B cell (primary cell): ENCODE measurements at regions not wholly inside any gene's neighbourhood (a gene's known extent, or its start where the extent isn't known, plus 50 kb on each side); places are given as distances from the start of the nearest gene placed in this dataset.

Source experiments
- ATAC-seq: fragments of 200-7000 bp; cut with Tn5 transposase; one replicate; pipeline ENCODE4 v1.10.0; 2021; ENCODE audit warnings: low read depth, mild to moderate bottlenecking, moderate number of reproducible peaks, moderate library complexity
- CTCF ChIA-PET: fragments of 350-600 bp; sonication (Branson Sonifier 250); formaldehyde crosslinking; loops from one replicate; lab custom pipeline; 2021; ENCODE audit warnings: antibody characterized with exemption, inconsistent platforms; lab: Charles Lee
- POLR2A ChIA-PET: fragments of 350-600 bp; sonication (Branson Sonifier 250); formaldehyde crosslinking; loops from one replicate; lab custom pipeline; 2021; ENCODE audit warnings: antibody characterized with exemption; lab: Charles Lee
- DNase-seq: peaks from one replicate; pipeline ENCODE4 v3.0.0; 2013
- H2AFZ ChIP-seq: 2 replicates; pipeline ENCODE4 v1.6.1; 2012; ENCODE audit warnings: mild to moderate bottlenecking, low read depth, low read length; ENCODE audit not compliant: insufficient read depth, poor library complexity, severe bottlenecking
- H3K27ac ChIP-seq, 2 donors: 1 replicate in 1 of 2; 2 replicates in 1 of 2; pipeline ENCODE4 v1.5.1; 2012 to 2013; ENCODE audit warnings: low read length in 2 of 2, mild to moderate bottlenecking in 2 of 2, moderate library complexity in 1 of 2
- H3K27me3 ChIP-seq, 4 experiments: fragments of 200-600 bp in 1 of 4; sonication (generic) in 1 of 4; replicated peaks in 1 of 4; 1 replicate in 2 of 4; 2 replicates in 2 of 4; pipeline versions ENCODE4 v1.6.1 to v1.7.0; 2013 to 2016; ENCODE audit warnings: low read length in 3 of 4, mild to moderate bottlenecking in 2 of 4, mixed read lengths in 1 of 4, moderate library complexity in 1 of 4; ENCODE audit not compliant: insufficient read depth in 4 of 4, control insufficient read depth in 3 of 4; ENCODE audit errors: control extremely low read depth in 1 of 4
- H3K36me3 ChIP-seq, 2 experiments: replicated peaks in 1 of 2; 1 replicate in 1 of 2; 2 replicates in 1 of 2; pipeline versions ENCODE4 v1.6.1 to v1.7.1; 2013; ENCODE audit warnings: low read length in 1 of 2; ENCODE audit not compliant: insufficient read depth in 2 of 2, control insufficient read depth in 1 of 2; ENCODE audit errors: control extremely low read depth in 1 of 2, extremely low read depth in 1 of 2
- H3K4me1 ChIP-seq, 2 donors: fragments of 200-600 bp in 1 of 2; sonication (generic) in 1 of 2; 1 replicate in 1 of 2; 2 replicates in 1 of 2; pipeline versions ENCODE4 v1.5.1 to v1.6.1; 2013 to 2017; ENCODE audit warnings: low read length in 2 of 2; ENCODE audit not compliant: control insufficient read depth in 2 of 2, insufficient read depth in 2 of 2
- H3K4me2 ChIP-seq: replicated peaks from 2 replicates; pipeline ENCODE3; 2012; ENCODE audit warnings: mild to moderate bottlenecking, low read depth, low read length; ENCODE audit not compliant: poor library complexity, severe bottlenecking
- H3K4me3 ChIP-seq, 5 experiments: fragments of 200-600 bp in 1 of 5; sonication (generic) in 1 of 5; 1 replicate in 3 of 5; 2 replicates in 2 of 5; pipeline versions ENCODE4 v1.5.1 to v1.7.0; 2011 to 2016; ENCODE audit warnings: low read length in 4 of 5, mild to moderate bottlenecking in 4 of 5, low read depth in 2 of 5, control low read depth in 1 of 5, moderate library complexity in 1 of 5; ENCODE audit not compliant: insufficient read depth in 1 of 5; ENCODE audit errors: control extremely low read depth in 1 of 5, extremely low read depth in 1 of 5
- H3K79me2 ChIP-seq: fragments of 200-600 bp; sonication (generic); one replicate; pipeline ENCODE4 v1.6.0; 2016; ENCODE audit warnings: low read length; ENCODE audit not compliant: control insufficient read depth, insufficient read depth
- H3K9ac ChIP-seq: fragments of 200-600 bp; sonication (generic); 2 replicates; pipeline ENCODE4 v1.6.1; 2017; ENCODE audit warnings: mild to moderate bottlenecking, low read length, moderate library complexity
- H3K9me3 ChIP-seq, 3 donors: one replicate each; pipeline versions ENCODE4 v1.6.1 to v1.7.1; 2013; ENCODE audit warnings: low read length in 2 of 3; ENCODE audit not compliant: control insufficient read depth in 2 of 3, insufficient read depth in 1 of 3; ENCODE audit errors: control extremely low read depth in 1 of 3
- H4K20me1 ChIP-seq: 2 replicates; pipeline ENCODE4 v1.6.0; 2012; ENCODE audit warnings: mild to moderate bottlenecking, low read length; ENCODE audit not compliant: insufficient read depth, control insufficient read depth, poor library complexity, severe bottlenecking
- H3K27ac Mint-ChIP-seq: one replicate; pipeline ENCODE4 v1.8.0; 2021; ENCODE audit warnings: mixed read lengths
- H3K27me3 Mint-ChIP-seq: one replicate; pipeline ENCODE4 v1.8.0; 2021; ENCODE audit warnings: mixed read lengths
- H3K4me1 Mint-ChIP-seq: one replicate; pipeline ENCODE4 v1.8.0; 2021; ENCODE audit warnings: mixed read lengths
- H3K4me3 Mint-ChIP-seq: one replicate; pipeline ENCODE4 v1.8.0; 2021; ENCODE audit warnings: mixed read lengths
- H3K9me3 Mint-ChIP-seq: one replicate; pipeline ENCODE4 v1.8.0; 2022; ENCODE audit warnings: mixed read lengths; ENCODE audit not compliant: insufficient read depth
- CTCF ChIP-seq: fragments of 200-600 bp; IDR thresholded peaks from one replicate; pipeline ENCODE4 v1.8.0; 2022; ENCODE audit warnings: antibody characterized with exemption, mild to moderate bottlenecking
- EZH2 ChIP-seq: IDR thresholded peaks from 2 replicates; pipeline ENCODE4 v1.6.1; 2012; ENCODE audit warnings: borderline replicate concordance, low read depth, mild to moderate bottlenecking, moderate library complexity, low read length; ENCODE audit not compliant: insufficient read depth, poor library complexity, severe bottlenecking
- WGBS: methylation state at CpG from one replicate; pipeline ENCODE4 v1.1.5; 2013; ENCODE audit warnings: missing lambda C conversion rate; ENCODE audit not compliant: insufficient coverage; 5-methylcytosine and 5-hydroxymethylcytosine counted together
- intact Hi-C: fragments of 100-400 bp; cut with micrococcal nuclease; formaldehyde crosslinking; loops from one replicate; pipeline ENCODE4 v1.10.0; 2022

- DNase-seq (no peak), ATAC-seq (no peak)
- Mint-ChIP-seq H3K4me1 (no peaks in the 10 kb centered on the region), H3K27me3 (peaks cover 14% of the 10 kb centered on the region), H3K9me3 (no peaks in the 10 kb centered on the region), H3K4me3 (no peak overlapping the region), H3K27ac (no peak overlapping the region)
- Histone ChIP-seq H3K4me1 (no peaks in the 10 kb centered on the region), H3K4me3 (no peak overlapping the region), H3K9me3 (no peaks in the 10 kb centered on the region), H4K20me1 (no peaks in the 10 kb centered on the region), H3K27me3 (peaks cover 0 to 3% (median 0%) of the 10 kb centered on the region in 4 experiments), H2AFZ (no peak overlapping the region), H3K79me2 (no peaks in the 10 kb centered on the region), H3K9ac (no peak overlapping the region), H3K4me2 (no peak overlapping the region), H3K27ac (no peak overlapping the region), H3K36me3 (no peaks in the 10 kb centered on the region)
- TF ChIP-seq EZH2 = no peak
- intact Hi-C loops = no loop called here
- 100% methylated on average over 3 of the region's 11 CpGs for WGBS
- POLR2A ChIA-PET = no interaction called here
- CTCF ChIA-PET = no interaction called here
Observed at GRCh38 chr5:88515881-88516819, 247.5 kb upstream of the TMEM161B start.

- ChIA-PET CTCF (no interaction called here), POLR2A (no interaction called here)
- H3K27ac ChIP-seq = no peak overlapping the region
- Mint-ChIP-seq H3K27ac (no peak overlapping the region), H3K4me3 (no peak overlapping the region), H3K27me3 (peaks cover 18% of the 10 kb centered on the region), H3K4me1 (no peaks in the 10 kb centered on the region), H3K9me3 (no peaks in the 10 kb centered on the region)
- H3K4me2 ChIP-seq = no peak overlapping the region
- H4K20me1 ChIP-seq = no peaks in the 10 kb centered on the region
- no peaks in the 10 kb centered on the region for H3K36me3 ChIP-seq
- intact Hi-C loops = no loop called here
- H3K4me3 ChIP-seq = no peak overlapping the region
- H3K9ac ChIP-seq = no peak overlapping the region
- H3K9me3 ChIP-seq = no peaks in the 10 kb centered on the region
- DNase-seq (no peak), ATAC-seq (no peak)
- no CpG with 5 or more reads among the region's 1 CpG for WGBS
- H3K27me3 ChIP-seq = peaks cover 0 to 3% (median 0%) of the 10 kb centered on the region in 4 experiments
- H3K4me1 ChIP-seq = no peaks in the 10 kb centered on the region
- TF ChIP-seq EZH2 (no peak), CTCF (no peak)
- H3K79me2 ChIP-seq = no peaks in the 10 kb centered on the region
- no peak overlapping the region for H2AFZ ChIP-seq
Observed at GRCh38 chr5:88515068-88515467, 246.4 kb upstream of the TMEM161B start.
